HG03558 (cell line): ENCODE measurements at regions not wholly inside any gene's neighbourhood (a gene's known extent, or its start where the extent isn't known, plus 50 kb on each side); places are given as distances from the start of the nearest gene placed in this dataset.

Experiments used
- ATAC-seq: cut with Tn5 transposase; IDR thresholded peaks from one replicate; pipeline ENCODE4 v1.9.1; 2021; ENCODE audit warnings: moderate number of reproducible peaks; ENCODE audit not compliant: unreplicated experiment; ENCODE audit errors: extremely low read depth

DNA sequence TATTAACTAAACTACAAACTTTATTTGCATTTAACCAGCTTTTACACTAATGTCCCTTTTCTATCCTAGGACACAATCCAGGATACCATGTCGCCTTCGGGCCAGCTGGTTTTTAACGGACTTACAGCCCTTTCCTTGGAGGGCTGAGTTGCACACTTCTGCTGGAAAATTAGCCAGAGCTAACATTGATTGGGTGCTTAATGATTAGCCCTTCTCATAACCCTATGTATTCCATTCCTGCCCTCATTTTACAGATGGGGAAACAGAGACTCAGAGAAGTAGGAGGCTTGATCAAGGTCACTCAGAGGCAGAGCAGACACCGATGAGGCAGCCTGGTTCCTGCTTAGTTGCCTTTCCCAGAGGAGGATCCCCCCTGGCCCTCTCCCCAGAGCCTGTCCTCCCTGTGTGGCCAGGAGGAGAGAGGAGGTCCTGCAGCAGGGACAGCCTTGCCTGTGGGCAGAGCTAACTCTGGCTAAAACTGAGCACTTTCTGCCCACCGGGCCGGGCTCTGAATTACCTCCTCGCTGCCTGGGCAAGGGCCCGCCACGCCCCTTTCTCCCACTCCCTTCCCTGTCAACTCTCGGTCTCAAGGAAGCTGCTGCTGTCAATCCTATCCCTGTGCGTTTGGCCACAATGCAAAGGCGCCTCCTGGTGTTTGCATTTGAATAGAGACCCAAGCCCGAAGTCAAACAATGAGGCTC, 59.6 kb upstream of the PAX6 start:
- ATAC-seq: no peak

DNA sequence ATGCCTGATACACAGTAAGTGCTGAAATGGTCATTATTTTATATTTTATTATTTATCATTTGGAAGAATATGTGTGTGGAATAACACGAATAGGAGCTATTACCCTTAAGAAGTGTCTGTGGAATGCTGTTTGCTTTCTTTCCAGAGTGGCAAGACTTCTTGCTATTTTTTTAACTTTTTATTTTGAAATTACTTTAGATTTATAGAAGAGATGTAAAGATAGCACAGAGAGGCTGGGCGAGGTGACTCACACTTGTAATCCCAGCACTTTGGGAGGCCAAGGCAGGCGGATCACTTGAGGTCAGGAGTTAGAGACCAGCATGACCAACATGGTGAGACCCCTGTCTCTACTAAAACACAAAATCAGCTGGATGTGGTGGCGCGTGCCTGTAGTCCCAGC, 58.9 kb upstream of the PAX6 start:
- ATAC-seq: no peak

DNA sequence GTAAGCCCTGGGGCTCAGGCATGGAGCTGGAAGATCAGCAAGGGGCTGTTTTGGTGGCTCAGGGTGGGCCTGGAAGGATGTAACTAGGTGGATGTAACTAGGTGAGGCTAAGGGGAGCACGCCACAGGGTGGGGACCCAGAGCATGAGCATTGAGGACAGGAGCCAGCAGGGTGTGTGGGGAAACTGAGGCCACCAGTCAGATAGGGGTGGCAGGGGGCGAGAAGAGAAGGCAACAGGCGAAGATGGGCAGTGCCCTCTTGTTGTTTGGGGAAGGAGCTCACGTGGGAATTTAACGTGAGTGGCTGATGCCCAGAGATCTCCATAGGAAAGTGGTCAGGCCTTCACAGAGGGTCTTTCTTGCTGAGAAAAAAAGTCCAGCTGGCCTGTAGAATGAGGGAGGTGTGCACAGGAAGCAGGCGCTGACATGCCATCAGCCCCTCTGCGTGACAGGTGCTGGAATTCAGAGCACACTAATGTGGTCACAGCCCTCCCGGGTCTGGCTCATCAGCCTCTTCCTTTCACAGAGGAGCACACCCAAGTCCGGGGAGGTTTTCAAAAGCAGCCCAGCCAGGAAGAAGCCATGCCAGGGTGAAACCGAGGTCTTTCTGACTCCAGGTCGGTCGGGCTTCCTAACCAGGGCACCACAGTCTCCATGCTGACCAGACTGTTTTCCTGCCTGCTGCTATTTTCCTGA, 54.6 kb upstream of the PAX6 start:
- ATAC-seq: no peak

DNA sequence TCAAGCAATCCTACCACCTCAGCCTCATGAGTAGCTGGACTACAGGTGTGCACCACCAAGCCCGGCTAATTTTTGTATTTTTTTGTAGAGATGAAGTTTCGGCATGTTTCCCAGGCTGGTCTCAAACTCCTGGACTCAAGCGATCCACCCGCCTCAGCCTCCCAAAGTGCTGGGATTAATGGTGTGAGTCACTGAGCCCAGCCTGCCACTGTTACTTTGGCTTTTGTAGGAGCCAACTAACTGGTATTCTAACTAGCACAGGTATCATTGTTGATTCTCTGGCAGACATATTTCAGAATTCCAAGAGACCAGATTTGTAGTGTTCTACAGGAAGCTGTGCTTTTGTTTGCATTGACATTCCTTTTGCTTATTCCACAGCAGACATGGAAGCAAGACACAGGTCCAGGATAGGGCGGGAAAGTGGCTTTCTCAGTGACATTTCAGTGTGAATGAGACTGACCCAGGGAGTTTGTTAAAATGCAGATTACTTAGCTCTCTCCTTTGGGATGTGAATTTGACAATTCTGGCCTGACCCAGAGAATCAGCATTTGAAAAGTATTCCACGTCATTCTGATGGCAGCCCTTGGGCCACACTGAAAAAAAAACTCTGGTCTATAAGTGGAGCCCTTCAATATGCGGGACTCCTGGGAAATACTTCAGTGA, 52.2 kb upstream of the PAX6 start:
- ATAC-seq: no peak

DNA sequence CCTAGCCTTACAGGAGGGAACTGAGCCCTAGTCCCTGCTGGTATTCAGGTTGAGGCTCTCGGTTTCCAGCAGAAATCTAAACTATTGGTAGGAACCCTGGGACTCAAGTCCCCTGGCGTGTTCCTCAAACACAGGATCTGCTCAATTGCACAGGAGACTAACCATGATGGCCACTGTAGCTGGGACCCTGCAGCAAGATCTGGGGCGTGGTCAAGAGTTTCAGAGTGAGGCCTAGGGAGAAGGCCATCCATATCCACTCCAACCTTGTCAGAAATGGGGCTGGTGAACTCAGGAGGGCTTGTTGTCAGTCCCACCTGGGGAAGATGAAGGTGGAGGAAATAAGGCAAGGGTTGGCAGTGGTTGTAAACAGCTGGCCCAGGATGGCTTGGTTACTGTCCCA, 49.9 kb upstream of the PAX6 start:
- no peak for ATAC-seq
